Liver (tissue), 8 donors: ENCODE measurements at regions not wholly inside any gene's neighbourhood (a gene's known extent, or its start where the extent isn't known, plus 50 kb on each side); places are given as distances from the start of the nearest gene placed in this dataset.

ENCODE experiments used
- DNase-seq: peaks from one replicate; pipeline ENCODE4 v3.0.0-alpha.2; 2017; ENCODE audit warnings: low spot score
- H3K27ac ChIP-seq, 2 donors: one replicate each; pipeline ENCODE4 v1.7.0; 2013; ENCODE audit warnings: inconsistent platforms in 2 of 2, low read length in 2 of 2, control low read depth in 1 of 2, low read depth in 1 of 2, mild to moderate bottlenecking in 1 of 2
- H3K27me3 ChIP-seq, 4 donors: one replicate each; pipeline versions ENCODE4 v1.6.1 to v1.7.0; 2013; ENCODE audit warnings: low read length in 3 of 4, inconsistent platforms in 1 of 4, mild to moderate bottlenecking in 1 of 4, moderate library complexity in 1 of 4; ENCODE audit not compliant: control insufficient read depth in 4 of 4, insufficient read depth in 4 of 4
- H3K36me3 ChIP-seq, 4 donors: one replicate each; pipeline versions ENCODE4 v1.6.1 to v1.7.0; 2013; ENCODE audit warnings: low read length in 3 of 4, mild to moderate bottlenecking in 3 of 4, low read depth in 1 of 4, moderate library complexity in 1 of 4; ENCODE audit not compliant: control insufficient read depth in 4 of 4, insufficient read depth in 3 of 4
- H3K4me1 ChIP-seq, 4 donors: one replicate each; pipeline versions ENCODE4 v1.6.1 to v1.7.0; 2013; ENCODE audit warnings: low read length in 3 of 4, mild to moderate bottlenecking in 3 of 4, moderate library complexity in 1 of 4; ENCODE audit not compliant: control insufficient read depth in 4 of 4, insufficient read depth in 4 of 4
- H3K4me3 ChIP-seq, 3 donors: one replicate each; pipeline versions ENCODE4 v1.6.1 to v1.7.0; 2013; ENCODE audit warnings: low read length in 3 of 3, control low read depth in 1 of 3, low read depth in 1 of 3, mild to moderate bottlenecking in 1 of 3
- H3K9ac ChIP-seq, 2 donors: one replicate each; pipeline ENCODE4 v1.7.0; 2013; ENCODE audit warnings: low read length in 2 of 2, mild to moderate bottlenecking in 2 of 2, moderate library complexity in 2 of 2, control low read depth in 1 of 2, low read depth in 1 of 2
- H3K9me3 ChIP-seq, 4 donors: one replicate each; pipeline versions ENCODE4 v1.6.1 to v1.7.0; 2013; ENCODE audit warnings: low read length in 3 of 4; ENCODE audit not compliant: control insufficient read depth in 4 of 4
- EGR1 ChIP-seq, 2 donors: IDR thresholded peaks; 2 replicates each; pipeline ENCODE4 v1.6.1; 2016 to 2018; ENCODE audit warnings: antibody characterized with exemption in 2 of 2, low read depth in 2 of 2
- FOXA1 ChIP-seq: IDR thresholded peaks from 2 replicates; pipeline ENCODE4 v1.6.1; 2016; ENCODE audit warnings: antibody characterized with exemption
- FOXA2 ChIP-seq: IDR thresholded peaks from 2 replicates; pipeline ENCODE4 v1.6.1; 2016; ENCODE audit warnings: antibody characterized with exemption
- GABPA ChIP-seq, 2 donors: IDR thresholded peaks in 1 of 2; conservative IDR thresholded peaks in 1 of 2; 2 replicates each; pipeline ENCODE4 v1.6.1; 2016; ENCODE audit warnings: antibody characterized with exemption in 2 of 2, mild to moderate bottlenecking in 1 of 2, moderate library complexity in 1 of 2
- HNF4A ChIP-seq, 2 donors: conservative IDR thresholded peaks; 2 replicates each; pipeline ENCODE4 v1.6.1; 2016; ENCODE audit warnings: antibody characterized with exemption in 2 of 2, mild to moderate bottlenecking in 2 of 2
- HNF4G ChIP-seq: IDR thresholded peaks from 2 replicates; pipeline ENCODE4 v1.6.1; 2016; ENCODE audit warnings: antibody characterized with exemption
- JUND ChIP-seq, 2 donors: IDR thresholded peaks; 2 replicates each; pipeline ENCODE4 v1.6.1; 2016; ENCODE audit warnings: antibody characterized with exemption in 2 of 2
- NR2F2 ChIP-seq: IDR thresholded peaks from 2 replicates; pipeline ENCODE4 v1.6.1; 2016; ENCODE audit warnings: antibody characterized with exemption
- RAD21 ChIP-seq, 2 donors: IDR thresholded peaks; 2 replicates each; pipeline ENCODE4 v1.6.1; 2016; ENCODE audit warnings: antibody characterized with exemption in 2 of 2, mild to moderate bottlenecking in 2 of 2
- RXRA ChIP-seq, 2 donors: IDR thresholded peaks; 2 replicates each; pipeline ENCODE4 v1.6.1; 2017 to 2018; ENCODE audit warnings: antibody characterized with exemption in 2 of 2, mild to moderate bottlenecking in 1 of 2
- SP1 ChIP-seq: IDR thresholded peaks from 2 replicates; pipeline ENCODE4 v1.6.1; 2018; ENCODE audit warnings: antibody characterized with exemption, mild to moderate bottlenecking
- TAF1 ChIP-seq: conservative IDR thresholded peaks from 2 replicates; pipeline ENCODE4 v1.6.1; 2016; ENCODE audit warnings: antibody characterized with exemption, mild to moderate bottlenecking
- YY1 ChIP-seq: IDR thresholded peaks from 2 replicates; pipeline ENCODE4 v1.6.1; 2016; ENCODE audit warnings: antibody characterized with exemption, mild to moderate bottlenecking
- WGBS: extraction: QIAGEN DNeasy Blood & Tissue Kit; methylation state at CpG from one replicate; pipeline ENCODE4 v1.1.7; 2013; 5-methylcytosine and 5-hydroxymethylcytosine counted together
- TF ChIP-seq, protein P1 (sequence below): IDR thresholded peaks from 2 replicates; pipeline ENCODE4 v1.6.1; 2016; ENCODE audit warnings: antibody characterized with exemption
- TF ChIP-seq, protein P2 (sequence below): IDR thresholded peaks from 2 replicates; pipeline ENCODE4 v1.6.1; 2016; ENCODE audit warnings: antibody characterized with exemption
- TF ChIP-seq, protein P3 (sequence below): IDR thresholded peaks from 2 replicates; pipeline ENCODE4 v1.6.1; 2016; ENCODE audit warnings: antibody characterized with exemption, mild to moderate bottlenecking
- TF ChIP-seq, protein P4 (sequence below): IDR thresholded peaks from 2 replicates; pipeline ENCODE4 v1.6.1; 2016; ENCODE audit warnings: antibody characterized with exemption
- TF ChIP-seq, protein P5 (sequence below): fragments of 150-350 bp; IDR thresholded peaks from 2 replicates; pipeline ENCODE4 v1.5.1; 2017; ENCODE audit warnings: improper control_type of control experiment, low read depth, low read length; ENCODE audit not compliant: missing input control
- donor health status: healthy.
- donor health status: healthy.
- donor health status: healthy.
- donor health status: healthy.
- donor health status: healthy.

DNA sequence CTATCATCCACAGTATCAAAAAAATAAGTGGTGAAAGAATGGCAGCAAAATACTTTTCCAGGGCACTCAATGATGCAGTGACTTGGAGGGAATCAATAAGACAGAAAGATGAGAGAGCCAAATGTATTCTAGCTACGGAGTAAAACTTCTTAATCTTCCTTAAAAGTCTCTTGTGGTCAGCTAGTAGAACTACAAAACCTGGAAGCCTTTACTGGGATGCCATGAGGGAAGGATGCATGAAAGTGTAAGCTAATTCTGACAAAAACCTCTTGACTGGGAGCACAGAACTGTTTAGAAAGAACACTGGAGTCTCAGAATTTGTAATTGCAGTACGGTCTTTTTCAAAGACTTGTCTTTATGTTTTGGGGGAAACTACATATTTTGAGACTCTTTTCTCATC is 432.8 kb upstream of the PTPRD start:
- Histone ChIP-seq H3K4me1 (no peaks in the 10 kb centered on the region), H3K27me3 (no peaks in the 10 kb centered on the region), H3K27ac (no peak overlapping the region), H3K9ac (no peak overlapping the region), H3K36me3 (no peaks in the 10 kb centered on the region), H3K9me3 (no peaks in the 10 kb centered on the region), H3K4me3 (no peak overlapping the region)
- DNase-seq = no peak
- TF ChIP-seq, protein P1, sequence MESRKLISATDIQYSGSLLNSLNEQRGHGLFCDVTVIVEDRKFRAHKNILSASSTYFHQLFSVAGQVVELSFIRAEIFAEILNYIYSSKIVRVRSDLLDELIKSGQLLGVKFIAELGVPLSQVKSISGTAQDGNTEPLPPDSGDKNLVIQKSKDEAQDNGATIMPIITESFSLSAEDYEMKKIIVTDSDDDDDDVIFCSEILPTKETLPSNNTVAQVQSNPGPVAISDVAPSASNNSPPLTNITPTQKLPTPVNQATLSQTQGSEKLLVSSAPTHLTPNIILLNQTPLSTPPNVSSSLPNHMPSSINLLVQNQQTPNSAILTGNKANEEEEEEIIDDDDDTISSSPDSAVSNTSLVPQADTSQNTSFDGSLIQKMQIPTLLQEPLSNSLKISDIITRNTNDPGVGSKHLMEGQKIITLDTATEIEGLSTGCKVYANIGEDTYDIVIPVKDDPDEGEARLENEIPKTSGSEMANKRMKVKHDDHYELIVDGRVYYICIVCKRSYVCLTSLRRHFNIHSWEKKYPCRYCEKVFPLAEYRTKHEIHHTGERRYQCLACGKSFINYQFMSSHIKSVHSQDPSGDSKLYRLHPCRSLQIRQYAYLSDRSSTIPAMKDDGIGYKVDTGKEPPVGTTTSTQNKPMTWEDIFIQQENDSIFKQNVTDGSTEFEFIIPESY = no peak
- TF ChIP-seq YY1 (no peak), HNF4A (conservative IDR thresholded peaks at IDR 0.05) (no peak), GABPA (IDR thresholded peaks at IDR 0.05 in 1 of 2, conservative IDR thresholded peaks at IDR 0.05 in 1 of 2) (no peak)
- TF ChIP-seq, protein P2, sequence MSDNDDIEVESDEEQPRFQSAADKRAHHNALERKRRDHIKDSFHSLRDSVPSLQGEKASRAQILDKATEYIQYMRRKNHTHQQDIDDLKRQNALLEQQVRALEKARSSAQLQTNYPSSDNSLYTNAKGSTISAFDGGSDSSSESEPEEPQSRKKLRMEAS = no peak
- 68% methylated on average over 2 of the region's 2 CpGs for WGBS

DNA sequence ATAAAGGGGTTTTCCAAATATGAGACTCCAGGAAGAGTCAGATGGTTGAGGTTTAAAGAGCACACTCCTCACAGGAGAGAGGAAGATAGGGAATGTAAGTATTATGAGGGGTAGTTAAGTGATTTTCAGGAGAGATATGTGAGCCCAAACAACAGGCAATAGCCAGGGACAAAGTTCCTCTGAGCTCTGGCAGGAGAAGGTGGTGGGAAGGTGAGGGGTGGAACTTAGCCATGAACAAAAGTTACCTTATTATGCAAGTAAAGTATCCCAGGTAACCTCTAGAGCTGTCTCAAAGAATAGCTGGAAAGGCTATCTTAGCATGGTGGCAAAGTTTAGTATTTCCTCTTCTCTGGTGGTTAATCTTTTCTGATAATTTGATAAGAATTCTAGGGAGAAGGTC is 450.5 kb upstream of the PTPRD start:
- H3K4me3 ChIP-seq = no peak overlapping the region
- H3K27ac ChIP-seq = no peak overlapping the region
- no peak for DNase-seq
- H3K9ac ChIP-seq = no peak overlapping the region
- no peaks in the 10 kb centered on the region for H3K36me3 ChIP-seq
- TF ChIP-seq GABPA (IDR thresholded peaks at IDR 0.05 in 1 of 2, conservative IDR thresholded peaks at IDR 0.05 in 1 of 2) = no peak
- TF ChIP-seq RAD21 (IDR thresholded peaks at IDR 0.05) = no peak
- no peak for TF ChIP-seq NR2F2
- TF ChIP-seq EGR1 (IDR thresholded peaks at IDR 0.05; ENCODE audit: low read depth in 2 of 2) = no peak
- TF ChIP-seq, protein P3, sequence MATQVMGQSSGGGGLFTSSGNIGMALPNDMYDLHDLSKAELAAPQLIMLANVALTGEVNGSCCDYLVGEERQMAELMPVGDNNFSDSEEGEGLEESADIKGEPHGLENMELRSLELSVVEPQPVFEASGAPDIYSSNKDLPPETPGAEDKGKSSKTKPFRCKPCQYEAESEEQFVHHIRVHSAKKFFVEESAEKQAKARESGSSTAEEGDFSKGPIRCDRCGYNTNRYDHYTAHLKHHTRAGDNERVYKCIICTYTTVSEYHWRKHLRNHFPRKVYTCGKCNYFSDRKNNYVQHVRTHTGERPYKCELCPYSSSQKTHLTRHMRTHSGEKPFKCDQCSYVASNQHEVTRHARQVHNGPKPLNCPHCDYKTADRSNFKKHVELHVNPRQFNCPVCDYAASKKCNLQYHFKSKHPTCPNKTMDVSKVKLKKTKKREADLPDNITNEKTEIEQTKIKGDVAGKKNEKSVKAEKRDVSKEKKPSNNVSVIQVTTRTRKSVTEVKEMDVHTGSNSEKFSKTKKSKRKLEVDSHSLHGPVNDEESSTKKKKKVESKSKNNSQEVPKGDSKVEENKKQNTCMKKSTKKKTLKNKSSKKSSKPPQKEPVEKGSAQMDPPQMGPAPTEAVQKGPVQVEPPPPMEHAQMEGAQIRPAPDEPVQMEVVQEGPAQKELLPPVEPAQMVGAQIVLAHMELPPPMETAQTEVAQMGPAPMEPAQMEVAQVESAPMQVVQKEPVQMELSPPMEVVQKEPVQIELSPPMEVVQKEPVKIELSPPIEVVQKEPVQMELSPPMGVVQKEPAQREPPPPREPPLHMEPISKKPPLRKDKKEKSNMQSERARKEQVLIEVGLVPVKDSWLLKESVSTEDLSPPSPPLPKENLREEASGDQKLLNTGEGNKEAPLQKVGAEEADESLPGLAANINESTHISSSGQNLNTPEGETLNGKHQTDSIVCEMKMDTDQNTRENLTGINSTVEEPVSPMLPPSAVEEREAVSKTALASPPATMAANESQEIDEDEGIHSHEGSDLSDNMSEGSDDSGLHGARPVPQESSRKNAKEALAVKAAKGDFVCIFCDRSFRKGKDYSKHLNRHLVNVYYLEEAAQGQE = no peak
- TF ChIP-seq FOXA2 = no peak
- TF ChIP-seq, protein P1 = no peak
- TF ChIP-seq FOXA1 = no peak
- TF ChIP-seq RXRA (IDR thresholded peaks at IDR 0.05) = no peak
- no peak for TF ChIP-seq HNF4A (conservative IDR thresholded peaks at IDR 0.05)
- TF ChIP-seq YY1 = no peak
- TF ChIP-seq TAF1 = no peak
- no peak for TF ChIP-seq SP1
- no peak for TF ChIP-seq JUND (IDR thresholded peaks at IDR 0.05)
- TF ChIP-seq, protein P4, sequence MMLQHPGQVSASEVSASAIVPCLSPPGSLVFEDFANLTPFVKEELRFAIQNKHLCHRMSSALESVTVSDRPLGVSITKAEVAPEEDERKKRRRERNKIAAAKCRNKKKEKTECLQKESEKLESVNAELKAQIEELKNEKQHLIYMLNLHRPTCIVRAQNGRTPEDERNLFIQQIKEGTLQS = no peak
- TF ChIP-seq HNF4G = no peak
- TF ChIP-seq, protein P5, sequence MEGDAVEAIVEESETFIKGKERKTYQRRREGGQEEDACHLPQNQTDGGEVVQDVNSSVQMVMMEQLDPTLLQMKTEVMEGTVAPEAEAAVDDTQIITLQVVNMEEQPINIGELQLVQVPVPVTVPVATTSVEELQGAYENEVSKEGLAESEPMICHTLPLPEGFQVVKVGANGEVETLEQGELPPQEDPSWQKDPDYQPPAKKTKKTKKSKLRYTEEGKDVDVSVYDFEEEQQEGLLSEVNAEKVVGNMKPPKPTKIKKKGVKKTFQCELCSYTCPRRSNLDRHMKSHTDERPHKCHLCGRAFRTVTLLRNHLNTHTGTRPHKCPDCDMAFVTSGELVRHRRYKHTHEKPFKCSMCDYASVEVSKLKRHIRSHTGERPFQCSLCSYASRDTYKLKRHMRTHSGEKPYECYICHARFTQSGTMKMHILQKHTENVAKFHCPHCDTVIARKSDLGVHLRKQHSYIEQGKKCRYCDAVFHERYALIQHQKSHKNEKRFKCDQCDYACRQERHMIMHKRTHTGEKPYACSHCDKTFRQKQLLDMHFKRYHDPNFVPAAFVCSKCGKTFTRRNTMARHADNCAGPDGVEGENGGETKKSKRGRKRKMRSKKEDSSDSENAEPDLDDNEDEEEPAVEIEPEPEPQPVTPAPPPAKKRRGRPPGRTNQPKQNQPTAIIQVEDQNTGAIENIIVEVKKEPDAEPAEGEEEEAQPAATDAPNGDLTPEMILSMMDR = no peak
- TF ChIP-seq, protein P2 = no peak
- H3K4me1 ChIP-seq = no peaks in the 10 kb centered on the region
- no peaks in the 10 kb centered on the region for H3K9me3 ChIP-seq
- H3K27me3 ChIP-seq = no peaks in the 10 kb centered on the region
